COLO668 (cell line): ENCODE measurements at regions not wholly inside any gene's neighbourhood (a gene's known extent, or its start where the extent isn't known, plus 50 kb on each side); places are given as distances from the start of the nearest gene placed in this dataset.
A peak's percentile ranks its signal among the peaks of the same experiment; 100 is the strongest.

ENCODE experiments used
- DNase-seq: peaks from one replicate; lab custom pipeline; 2025; ENCODE audit not compliant: unreplicated experiment; lab: John Stamatoyannopoulos, UW

DNA sequence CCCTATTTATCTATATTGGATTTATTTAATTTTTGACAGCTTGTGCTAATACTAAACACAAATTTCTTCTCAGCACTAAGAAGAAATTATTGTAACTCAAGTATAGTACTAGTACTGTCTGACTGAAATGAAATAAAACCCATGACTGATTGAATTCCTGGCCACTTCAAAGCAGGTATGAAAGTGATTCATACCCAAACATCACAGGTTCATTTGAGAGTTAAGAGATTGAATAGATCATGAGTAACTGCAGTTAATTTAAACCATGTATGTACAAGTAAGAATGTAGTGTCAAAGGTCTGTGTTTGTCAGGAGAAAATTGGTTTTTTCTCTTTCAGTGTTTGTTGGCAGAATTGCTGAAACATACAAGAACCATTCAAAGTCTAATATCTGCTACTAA is 332.0 kb upstream of the GRM7 start:
- no peak for DNase-seq

DNA sequence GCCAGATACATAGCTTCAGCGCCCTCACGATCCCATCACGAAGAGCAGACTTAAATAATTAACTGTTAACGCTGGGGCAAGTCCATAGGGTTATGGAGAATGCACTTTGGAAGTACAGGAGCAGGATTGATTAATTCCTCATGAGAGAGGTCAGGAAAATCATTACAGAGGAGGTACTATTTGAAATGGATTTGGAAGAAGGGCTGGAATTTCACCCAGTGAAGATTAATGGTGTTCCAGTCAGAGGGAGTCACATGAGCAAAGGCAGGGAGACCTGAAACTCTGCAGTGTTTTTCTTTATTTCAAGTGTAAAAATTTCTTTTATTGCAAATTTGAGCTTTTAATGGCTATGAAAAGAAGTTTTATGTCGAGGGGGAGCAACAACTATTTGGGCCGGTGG is 329.8 kb upstream of the GRM7 start:
- no peak for DNase-seq

DNA sequence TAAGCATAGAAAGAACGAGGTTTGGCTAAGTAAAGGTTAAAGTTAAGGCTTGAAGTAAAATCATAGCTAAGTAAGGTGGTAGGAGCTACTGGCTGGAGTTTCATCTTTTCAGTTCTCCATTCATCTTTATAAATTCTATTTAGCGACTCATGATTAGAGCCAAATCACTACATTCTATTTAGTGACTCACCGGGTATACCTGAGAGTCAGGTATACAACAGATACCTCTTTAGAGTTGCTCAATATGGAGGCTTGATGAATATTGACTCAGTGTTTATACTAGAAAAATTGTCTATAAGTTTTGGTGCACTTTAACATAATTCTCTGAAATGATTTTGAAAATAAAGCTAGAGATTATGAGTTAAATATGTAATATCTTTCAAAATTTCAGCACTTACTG is 328.8 kb upstream of the GRM7 start:
- DNase-seq = no peak

DNA sequence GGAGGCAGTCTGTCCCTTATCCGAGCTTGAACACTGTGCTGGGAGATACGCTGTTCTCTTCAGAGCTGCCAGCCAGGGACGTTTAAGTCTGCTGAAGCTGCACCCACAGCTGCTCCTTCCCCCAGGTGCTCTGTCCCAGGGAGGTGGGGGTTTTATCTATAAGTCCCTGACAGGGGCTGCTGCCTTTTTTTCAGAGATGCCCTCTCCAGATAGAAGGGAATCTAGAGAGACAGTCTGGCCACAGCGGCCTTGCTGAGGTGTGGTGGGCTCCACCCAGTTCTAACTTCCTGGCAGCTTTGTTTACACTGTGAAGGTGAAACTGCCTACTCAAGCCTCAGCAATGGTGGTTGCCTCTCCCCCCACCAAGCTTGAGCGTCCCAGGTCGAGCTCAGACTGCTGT is 319.9 kb upstream of the GRM7 start:
- no peak for DNase-seq

DNA sequence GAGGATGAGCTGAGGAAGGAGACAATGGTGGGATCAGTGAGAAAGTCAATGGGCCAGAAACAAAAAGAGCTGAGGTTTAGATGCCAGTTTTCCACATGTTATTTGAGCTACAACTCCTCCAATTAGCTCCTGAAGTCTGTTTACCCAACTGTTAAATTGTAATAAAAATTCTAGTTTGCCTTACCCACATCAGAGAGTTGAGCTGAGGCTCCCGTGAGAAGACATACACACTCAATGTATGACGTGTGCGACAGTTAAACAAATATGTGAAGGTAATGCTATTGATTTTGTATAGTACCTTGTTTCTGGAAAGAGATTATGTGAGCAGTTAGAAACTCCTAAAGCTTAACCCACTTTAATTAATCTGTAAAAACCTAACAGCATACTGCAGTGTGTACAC is 318.1 kb upstream of the GRM7 start:
- peak; percentile 48 for DNase-seq

DNA sequence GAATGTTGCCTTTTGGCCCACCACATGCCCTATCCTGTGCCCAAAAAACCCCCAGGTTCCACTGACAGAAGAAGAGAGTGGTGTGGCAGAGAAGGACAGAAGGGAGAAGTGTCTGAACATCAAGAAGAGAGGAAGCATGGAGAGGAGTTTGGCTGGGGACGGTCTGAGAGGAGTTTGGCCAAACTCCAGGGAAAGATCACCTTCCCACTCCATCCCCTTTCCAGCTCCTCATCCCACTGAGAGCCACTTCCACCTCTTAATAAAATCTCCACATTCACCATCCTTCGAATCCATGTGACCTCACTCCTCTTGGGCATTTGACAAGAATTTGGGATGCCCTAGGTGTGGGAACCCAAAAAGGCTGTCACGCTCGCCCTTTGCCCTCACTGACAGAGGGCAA is 311.6 kb upstream of the GRM7 start:
- peak; percentile 7 for DNase-seq

DNA sequence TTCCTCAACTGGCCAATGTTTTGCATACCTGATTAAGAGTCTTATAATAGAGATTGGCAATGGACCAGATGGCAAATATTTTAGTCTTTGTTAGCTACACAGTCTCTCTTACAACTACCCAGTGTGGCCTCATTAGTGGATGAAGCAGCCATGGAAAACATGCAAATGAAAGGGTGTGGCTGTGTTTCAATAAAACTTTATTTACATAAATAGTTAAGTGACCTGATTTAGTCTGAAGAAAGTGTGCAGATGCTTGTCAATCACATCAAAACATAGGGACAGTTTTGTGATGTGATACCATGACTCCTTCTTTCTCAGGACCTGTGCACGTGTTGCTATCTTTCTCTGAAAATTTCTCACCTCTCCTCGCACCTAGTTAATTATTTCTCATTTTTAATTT is 309.8 kb upstream of the GRM7 start:
- DNase-seq = no peak

DNA sequence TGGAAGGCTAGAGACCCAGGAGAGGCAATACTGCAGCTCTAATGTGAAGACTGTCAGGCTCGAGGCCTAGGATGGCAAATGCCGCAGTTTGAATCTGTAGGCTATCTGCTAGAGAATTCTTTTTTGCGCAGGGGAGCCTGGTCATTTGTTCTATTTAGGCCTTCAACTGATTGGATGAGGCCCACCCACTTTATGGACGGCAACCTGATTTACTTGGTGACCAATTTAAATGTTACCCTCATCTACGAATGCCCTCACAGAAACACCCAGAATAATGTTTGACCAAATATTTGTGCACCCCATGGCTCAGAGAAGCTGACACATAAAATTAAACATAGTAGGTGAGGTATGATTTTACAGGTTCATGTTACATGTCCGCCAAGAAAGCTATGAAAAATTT is 300.7 kb upstream of the GRM7 start:
- DNase-seq = no peak

DNA sequence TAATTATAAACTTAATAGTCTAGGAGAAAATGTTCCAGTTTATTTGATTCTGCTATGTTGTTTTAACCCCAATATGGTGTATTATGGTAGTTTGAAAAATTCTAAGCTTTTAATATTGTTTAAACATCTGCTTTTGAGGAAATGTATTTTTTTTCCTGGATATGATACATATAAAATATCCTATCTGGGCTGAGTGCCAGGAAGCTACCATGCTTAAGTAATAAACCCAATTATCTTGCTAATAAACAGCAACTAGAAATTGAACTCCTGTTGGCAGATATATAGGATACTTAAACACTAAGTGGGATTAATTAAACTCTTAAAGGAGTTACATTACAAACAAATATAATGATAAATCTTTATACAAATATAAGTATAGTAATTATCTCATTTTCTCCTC is 293.7 kb upstream of the GRM7 start:
- no peak for DNase-seq

DNA sequence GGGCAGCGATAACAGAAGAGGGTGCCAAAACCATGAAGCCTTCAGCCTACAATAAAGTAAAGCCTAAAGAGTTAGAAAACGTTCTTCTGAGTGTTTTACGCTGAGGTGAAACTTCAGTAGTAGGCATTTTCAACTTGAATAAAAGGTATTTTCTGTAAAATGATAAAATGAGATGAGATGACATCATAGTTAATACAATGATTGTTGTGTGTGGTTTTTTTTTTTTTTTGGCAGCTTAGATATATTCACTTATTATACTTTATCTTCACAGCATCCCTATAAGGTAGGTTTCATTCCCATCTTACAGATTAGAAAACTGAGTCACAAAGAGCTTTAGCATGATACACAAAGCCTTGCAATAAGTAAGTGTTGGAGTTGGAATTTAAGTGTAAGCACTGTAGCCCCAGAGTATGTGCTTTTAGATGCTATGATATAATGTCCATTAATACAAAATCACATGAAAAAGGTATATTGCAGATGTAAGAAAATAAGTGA is 291.9 kb upstream of the GRM7 start:
- no peak for DNase-seq

DNA sequence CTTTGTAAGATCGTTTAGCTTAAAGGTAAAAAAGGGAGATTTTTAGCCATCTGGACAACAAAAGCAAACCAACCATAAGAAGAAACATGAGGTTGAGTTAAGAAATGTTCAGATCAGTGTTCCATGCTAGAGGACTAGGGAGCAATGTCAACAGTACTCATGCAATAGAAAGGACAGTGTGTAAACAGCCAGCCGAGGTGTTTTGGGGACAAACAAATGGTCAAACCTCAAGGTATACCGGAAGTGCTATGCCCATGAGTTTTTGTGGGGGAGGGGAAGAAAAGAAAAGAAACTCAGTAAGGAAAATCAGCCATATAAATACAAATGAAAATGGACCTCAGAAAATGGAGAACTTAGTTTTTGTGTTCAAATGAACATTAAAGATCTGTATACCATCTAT is 289.5 kb upstream of the GRM7 start:
- DNase-seq = peak; percentile 7

DNA sequence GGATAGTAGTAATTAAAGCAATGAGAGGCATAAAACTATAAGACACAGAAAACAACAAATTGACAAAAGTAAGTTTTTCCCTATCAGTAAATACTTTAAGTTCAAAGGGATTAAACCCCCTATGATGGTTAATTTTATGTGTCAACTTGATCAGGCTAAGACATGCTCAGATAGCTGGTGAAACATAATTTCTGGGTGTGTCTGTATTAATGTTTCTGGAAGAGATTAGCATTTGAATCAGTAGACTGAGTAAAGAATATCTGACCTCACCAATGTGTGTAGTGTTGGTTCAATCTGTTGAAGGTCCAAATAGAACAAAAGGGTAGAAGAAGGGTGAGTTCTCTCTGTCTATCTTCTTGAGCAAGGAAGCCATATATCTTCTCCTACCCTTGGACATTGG is 283.3 kb upstream of the GRM7 start:
- no peak for DNase-seq

DNA sequence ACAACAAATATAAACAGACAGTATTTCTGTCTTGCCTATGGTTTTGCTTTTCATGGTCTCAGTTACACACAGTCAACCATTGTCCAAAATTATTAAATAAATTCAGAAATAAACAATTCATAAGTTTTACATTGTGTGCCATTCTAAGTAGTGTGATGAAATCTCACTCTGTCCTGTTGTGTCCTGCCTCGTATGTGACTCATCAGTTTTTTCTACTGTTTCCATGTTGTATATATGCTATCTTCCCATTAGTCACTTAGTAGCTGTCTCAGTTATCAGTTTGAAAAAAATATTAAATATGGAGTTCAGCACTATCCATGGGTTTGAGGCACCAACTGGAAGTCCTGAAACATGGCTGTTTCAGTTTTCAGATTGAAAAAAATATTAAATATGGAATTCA is 282.4 kb upstream of the GRM7 start:
- no peak for DNase-seq

DNA sequence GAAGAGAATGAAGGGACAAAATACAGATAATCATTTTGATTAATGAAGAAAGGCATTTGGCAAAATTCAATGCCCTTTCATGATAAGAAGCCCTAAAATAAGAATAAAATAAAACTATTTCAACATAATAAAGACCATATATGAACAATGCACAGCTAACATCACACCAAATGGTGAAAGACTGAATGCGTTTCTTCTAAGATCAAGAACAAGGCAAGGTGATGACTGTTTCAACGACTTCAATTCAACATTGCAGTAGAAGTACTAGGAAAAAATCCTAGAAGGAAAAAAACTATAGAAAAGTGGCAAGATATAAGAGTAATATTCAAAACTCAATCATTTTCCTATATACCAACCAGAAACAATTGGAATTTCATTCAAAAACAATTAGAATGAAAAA is 280.1 kb upstream of the GRM7 start:
- no peak for DNase-seq

DNA sequence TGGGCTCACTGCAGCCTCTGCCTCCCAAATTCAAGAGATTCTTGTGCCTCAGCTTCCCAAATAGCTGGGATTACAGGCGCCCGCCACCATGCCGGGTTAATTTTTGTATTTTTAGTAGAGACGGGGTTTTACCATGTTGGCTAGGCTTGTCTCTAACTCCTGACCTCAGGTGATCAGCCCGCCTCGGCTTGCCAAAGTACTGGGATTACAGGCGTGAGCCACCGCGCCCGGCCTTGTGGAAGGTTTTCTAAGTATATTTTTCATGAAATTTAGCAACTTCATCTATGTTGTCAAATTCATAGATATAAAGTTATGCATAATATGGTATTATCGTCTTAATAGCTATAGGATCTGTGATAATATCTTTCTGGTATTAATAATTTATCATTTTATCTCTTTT is 275.6 kb upstream of the GRM7 start:
- no peak for DNase-seq

DNA sequence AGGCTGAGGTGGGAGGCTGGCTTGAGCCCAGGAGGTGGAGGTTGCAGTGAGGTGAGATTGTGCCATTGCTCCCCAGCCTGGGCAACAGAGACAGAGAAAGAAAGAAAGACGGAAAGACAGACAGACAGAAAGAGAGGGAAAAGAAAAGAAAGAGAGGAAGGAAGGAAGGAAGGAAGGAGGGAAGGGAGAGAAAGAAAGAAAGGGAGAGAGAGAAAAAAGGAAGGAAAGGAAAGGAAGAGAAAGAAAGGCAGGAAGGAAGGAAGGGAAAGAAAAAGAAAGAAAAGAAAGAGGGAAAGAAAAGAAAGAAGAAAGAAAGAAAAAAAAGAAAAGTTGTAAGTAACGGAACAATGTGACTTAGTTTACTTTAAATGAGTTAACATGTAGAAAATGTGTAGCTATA is 260.7 kb upstream of the GRM7 start:
- no peak for DNase-seq

DNA sequence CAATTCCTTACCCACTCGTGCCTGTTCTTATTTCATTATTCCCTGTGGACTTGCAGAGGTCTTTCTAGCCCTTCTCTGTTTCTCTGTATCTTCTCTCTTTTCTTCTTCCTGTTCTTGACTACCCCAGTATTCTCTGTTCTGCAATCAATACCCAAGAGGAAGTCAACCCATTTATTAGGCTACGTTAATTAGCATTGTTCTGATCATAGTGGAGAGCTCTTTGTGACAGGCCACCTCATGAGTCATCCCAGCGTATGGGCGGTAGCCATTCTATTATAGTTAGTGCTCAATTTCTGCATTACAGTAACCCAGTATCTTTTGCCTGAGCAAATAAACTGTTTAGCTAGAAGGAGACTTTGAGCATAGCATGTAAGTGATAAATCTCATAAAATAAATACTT is 259.5 kb upstream of the GRM7 start:
- DNase-seq = peak; percentile 2

DNA sequence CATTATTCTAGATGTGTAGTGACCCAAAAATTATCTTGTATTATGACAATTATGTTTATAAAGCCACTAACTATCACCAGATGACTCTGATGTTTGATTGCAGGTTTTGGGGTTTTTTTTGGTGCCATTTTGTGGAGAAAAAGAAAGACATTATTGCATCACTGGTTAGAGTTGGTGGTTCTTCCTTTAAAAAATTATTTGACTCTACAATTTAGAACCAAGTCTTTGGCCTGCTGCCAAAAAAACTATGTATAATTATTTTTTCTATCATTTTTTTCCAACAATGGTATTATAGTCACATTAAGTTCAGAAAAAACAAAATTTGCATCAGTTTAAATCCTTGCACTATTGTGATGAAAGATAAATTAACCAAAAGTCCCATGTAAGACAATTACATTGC is 258.6 kb upstream of the GRM7 start:
- no peak for DNase-seq

DNA sequence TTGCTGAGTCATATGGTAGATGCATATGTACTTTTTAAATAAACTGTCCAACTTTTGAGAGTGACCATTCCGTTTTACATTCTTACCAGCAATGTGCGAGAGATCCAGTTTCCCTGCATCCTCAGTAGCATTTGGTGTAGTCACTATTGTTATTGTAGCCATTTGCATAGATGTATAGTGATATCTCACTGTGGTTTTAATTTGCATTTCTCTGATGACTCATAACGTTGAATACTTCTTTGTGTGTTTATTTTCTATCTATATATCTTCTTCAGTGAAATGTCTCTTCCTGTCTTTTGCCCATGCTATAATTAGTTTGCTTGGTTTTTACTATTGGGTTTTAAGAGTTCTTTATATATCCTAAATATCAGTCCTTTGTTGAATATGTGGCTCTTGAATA is 255.7 kb upstream of the GRM7 start:
- DNase-seq = no peak

DNA sequence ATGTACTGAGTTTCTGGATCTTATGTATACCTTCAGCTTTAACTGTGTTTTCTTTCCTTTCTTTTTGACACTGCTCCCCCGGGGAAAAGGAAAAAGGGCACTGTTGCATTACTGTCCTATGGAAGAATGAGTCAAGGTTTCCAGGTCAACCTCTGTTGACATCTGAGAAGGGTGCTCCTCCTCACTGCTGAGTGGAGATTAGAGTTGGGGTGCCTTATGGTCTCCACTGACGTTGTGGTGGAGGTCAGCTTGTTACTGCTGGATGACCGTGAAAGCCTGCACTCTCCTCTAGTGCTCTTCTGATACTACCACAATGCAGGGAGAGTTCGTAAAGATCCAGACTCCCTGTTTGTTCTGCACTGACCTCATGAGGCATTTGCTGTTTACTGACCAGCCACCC is 252.1 kb upstream of the GRM7 start:
- no peak for DNase-seq

DNA sequence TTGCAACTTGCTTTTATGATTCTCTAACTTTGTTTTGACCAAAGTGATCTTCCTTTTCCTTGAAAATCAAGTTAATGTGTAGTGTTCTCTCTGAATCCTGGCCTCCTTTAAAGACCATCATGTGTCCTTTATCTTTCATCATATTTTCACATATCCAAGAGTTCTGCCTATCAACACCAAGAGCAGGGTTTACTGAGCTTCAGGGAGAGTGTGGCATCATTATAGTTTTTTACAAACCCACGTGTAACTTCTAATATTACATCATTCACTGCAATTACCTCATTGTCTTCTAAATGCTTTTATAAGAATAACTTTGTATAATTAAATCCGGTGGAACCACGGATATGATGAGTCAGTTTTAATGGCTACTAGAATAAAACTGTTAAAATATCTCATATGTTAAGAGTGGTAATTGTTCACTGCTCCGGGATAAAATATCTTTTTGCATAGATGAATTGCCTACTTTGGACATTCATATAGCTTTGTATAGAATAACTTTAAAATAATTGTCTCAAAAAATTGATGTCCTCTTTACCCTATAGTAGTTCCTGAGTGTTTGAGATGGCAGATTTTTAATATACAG is 248.8 kb upstream of the GRM7 start:
- no peak for DNase-seq

DNA sequence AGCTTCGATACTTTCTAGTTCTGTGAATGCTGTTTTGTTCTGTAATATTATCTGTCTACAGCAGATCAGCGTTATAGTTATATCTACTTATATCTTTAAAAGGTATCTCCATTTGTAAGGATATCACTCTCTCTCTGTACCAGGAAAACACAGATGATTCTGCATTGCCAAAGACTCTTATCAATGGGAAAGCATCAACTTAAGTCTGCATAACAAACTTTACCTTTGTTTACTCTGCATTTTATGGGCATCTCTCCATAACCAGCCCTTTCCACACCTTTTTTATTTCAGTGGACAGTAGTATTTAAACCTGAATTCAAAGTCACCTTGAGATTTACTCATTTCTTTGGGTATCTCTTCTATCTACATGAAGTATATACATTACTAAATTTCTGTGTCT is 238.7 kb upstream of the GRM7 start:
- DNase-seq = no peak

DNA sequence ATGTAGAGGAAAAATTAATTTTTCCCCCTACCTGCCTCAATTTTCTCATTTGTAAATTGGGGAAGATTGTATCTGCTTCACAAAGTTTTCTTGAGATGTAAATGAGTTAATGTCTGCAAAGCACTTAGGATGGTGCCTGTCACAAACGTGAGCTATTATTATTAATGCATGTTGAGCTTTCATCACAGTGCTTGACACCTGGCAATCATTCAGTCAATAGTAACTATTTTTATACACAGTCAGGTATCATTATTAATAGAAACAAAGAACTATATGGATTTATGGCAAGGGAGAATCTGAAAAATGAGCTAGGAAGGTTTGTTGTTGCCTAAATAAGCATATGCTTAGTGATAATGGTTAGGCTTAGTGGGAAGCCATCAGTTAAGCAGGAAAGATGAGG is 238.2 kb upstream of the GRM7 start:
- DNase-seq = no peak

DNA sequence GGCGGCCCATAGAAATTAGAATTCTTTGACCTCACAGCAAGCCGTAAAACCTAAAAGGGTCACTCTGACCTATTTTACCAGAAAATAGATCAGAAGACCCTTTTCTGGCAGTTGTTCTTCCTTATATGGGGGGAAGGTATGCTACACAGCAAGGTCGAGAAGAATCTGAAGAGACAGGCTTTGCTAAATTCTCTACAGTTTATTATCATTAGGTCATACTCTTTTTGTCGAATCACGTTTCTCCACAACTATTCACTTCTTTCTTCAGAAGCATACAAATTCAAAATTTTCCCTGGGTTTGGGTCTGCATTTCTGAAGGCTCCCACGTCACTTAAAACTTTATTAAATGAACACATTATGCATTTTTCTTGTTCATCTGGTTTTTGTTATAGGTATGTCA is 229.5 kb upstream of the GRM7 start:
- no peak for DNase-seq
